ENCODE measurements at regions not wholly inside any gene's neighbourhood (a gene's known extent, or its start where the extent isn't known, plus 50 kb on each side); places are given as distances from the start of the nearest gene placed in this dataset.

GRCh38 chr18:60017371-60017770 lies 117.6 kb downstream of the PMAIP1 start:
- TF ChIP-seq CTCF (IDR thresholded peaks at IDR 0.05) (no peak), POLR2A (IDR thresholded peaks at IDR 0.05; ENCODE audit: low read depth) (no peak)
